NCI-H2107 treated with DMSO at 0.1 percent for 48 hours (cell line): ENCODE measurements at regions not wholly inside any gene's neighbourhood (a gene's known extent, or its start where the extent isn't known, plus 50 kb on each side); places are given as distances from the start of the nearest gene placed in this dataset.
"Not testable (repeated sequence)": the region's sequence is repeated elsewhere in the genome, so short reads cannot be mapped to it uniquely, and the experiment has no call there.

Experiments
- DNase-seq: peaks from one replicate; lab custom pipeline; 2025; ENCODE audit not compliant: unreplicated experiment; lab: John Stamatoyannopoulos, UW

DNA sequence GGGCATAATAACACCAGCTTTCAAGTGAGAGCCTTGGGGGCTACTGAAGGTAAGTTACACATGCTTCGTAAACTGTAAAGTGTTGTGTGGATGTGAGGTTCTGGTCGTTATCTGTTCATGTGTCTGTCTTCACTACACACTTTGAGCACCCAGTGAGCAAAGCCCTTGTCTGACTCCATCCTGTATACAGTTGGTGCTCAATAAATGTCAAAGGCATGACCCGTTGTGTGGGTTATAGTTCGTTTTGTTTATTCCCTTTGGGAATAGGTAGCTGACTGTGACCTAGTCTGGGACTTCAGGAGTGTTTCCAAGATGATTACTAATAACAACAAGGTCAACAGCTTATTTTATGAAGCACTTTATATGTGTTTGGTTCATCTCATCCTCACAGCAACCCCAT is 146.9 kb downstream of the MIAT start:
- no peak for DNase-seq

DNA sequence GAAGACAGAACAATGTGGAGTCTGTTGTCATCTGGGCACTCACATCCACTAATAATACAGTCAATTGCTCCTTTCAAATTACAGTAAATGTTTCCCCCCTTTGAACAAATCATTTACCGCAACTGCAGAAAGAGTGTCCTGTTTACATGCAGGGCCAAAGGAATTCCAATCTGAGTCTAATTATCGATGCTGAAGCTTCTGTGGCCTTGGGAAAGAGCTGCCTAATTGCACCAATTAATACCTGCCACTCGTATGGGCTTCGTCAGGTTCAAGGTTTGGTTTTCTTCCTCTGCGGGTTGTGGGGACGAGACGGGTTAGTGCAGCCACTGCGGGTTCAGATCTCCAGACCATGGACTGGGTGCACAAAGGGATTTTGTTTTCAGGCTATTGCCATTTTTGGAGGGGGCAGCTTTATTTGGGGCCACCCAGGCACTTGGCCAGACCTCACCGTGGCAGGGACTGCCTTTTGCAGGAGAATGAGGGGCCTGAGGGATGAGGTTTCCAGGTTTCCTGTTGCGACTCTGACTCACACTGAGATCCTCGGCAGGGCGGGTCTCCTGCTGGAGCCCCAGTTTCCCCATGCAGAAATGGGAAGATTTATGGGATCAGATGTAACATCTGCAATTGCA is 147.6 kb downstream of the MIAT start:
- no peak for DNase-seq

DNA sequence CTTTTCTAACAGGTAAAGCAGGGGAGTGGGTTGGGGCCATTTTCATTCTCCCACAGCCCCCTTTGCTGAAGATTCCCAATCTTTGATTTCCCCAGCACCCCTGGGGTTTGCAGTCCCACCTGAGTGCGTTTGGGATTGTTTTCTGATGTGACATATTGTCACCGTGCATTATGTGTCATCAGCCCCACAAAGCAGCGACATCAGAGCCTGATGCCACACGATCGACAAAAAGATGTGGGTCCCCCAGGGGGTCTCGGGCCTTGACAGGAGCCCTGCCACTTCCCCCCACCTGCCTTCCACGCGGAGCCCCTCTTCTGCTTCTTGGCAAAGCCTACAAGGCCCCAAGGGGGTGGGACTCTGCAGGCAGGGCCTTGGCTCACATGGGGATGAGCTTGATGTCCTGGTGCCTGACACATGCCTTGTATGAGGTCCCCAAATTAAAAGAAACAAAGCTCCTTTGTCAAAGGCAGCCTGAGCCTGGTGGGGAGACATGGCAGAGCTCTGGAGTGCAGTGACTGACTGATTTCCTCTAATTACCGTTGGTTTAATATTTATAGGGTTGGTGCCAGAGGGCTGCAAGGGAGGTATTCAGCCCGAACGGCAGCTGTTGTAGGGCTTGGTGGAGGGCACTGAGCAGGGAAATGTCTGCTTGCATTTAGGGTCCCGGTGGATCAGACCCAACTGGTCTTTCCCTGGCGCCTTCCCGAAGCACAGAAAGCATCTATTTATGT is 149.2 kb downstream of the MIAT start:
- DNase-seq, result no peak

DNA sequence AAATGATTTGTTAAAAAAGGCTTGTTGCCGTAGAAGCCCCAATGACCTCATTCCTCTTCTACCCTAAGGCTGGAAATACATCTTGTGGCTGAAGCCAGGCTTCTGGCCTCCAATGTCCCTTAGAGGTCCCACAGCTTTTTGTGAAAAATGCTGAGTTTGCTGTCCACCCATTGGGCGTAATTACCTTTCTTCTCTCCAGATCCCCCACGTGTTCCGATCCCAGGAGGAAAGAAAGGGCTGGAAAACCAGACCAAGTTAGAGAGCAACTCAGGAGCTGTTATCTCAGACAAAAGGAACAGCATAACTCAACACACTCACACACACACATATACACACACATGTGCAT is 154.2 kb downstream of the MIAT start:
- no peak for DNase-seq

DNA sequence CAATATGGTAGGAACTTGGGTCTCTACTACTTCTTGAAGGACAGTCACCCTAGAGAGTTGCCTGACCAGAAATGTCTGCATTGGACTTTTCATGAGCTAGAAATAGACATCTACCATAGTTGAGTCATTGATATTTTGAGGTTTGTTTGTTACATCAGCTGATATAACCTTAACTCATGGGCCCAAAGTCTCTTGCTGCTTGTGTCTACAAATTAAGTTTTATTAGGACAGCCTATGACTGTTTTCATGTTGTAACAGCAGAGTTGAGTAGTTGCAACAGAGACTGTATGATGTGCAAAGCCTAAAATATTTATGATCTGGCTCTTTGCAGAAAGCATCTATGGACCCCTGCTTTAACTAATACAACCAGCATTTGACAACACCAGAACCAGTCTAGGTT is 155.3 kb downstream of the MIAT start:
- DNase-seq, result no peak

DNA sequence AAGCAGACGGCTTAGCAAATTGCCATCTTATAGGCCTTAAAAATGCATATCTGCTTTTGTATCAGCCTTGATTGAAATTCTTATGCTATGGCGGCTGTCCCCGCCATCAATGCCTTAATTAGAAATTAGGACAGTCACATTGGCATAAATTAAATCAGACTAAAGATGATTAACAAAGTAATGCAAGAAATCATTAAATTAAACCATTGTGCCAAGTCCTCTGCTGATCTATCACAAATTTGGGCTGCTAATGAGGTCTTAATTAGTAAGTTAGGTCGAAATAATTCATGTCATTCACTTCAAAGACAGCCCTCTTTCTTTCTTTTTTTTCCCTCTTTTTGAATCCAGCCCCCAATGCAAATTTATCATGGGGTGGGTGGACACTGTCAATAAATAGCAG is 159.3 kb downstream of the MIAT start:
- DNase-seq, result no peak

DNA sequence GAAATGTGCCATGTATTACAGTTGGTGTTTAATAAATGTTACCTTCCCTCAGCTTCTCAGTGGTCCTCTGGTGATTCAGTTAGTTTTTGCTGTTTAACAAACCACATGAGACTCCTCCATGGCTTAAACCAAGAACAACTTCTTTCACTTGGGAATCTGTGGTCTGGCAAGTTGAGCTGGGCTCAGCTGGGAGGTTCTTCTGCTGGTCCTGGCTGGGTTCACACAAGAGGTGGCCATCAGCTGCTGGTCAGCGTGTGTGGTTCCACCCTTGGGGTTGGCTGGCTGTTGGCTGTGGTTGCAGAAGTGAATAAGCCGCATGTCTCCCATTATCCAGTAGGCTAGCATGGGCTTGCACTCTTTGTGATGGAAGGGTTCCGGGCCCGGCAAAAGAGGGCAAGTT is 160.5 kb downstream of the MIAT start:
- DNase-seq, result no peak

DNA sequence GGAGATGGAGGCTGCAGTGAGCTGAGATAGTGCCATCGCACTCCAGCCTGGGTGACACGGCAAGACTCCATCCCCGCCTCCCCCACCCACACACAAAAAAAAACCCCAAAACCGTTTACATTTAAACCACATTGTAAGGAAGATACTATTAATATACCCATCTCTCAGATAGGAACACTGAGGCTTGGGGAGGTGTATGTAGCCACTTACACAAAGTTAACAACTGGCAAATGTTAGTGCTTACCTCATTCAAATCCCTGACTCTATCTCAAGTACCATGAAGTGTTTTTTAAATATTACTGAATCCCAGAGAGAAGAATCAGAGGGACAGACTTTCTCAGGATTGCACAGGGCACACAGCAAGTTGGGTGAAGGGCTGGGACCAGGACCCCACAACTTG is 164.5 kb downstream of the MIAT start:
- DNase-seq, result no peak

DNA sequence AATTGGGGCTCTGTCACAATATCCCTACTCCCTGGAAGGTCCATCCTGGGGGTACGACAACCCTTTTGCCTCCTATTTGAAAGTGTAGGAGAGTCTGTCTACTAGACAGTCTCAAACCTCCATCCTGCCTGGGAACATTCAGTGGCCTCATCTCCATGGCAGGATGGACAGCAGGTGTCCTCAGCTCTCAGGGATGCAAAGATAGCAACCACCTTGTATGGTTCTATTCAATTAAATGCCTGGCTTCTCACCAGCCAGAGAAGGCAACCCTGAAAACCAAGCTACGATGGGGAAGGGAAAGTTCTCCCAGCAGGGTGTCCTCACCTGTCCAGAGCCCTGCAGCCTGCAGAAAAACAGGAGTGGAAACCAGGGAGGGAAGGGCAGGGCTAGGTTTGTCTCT is 164.9 kb downstream of the MIAT start:
- no peak for DNase-seq

DNA sequence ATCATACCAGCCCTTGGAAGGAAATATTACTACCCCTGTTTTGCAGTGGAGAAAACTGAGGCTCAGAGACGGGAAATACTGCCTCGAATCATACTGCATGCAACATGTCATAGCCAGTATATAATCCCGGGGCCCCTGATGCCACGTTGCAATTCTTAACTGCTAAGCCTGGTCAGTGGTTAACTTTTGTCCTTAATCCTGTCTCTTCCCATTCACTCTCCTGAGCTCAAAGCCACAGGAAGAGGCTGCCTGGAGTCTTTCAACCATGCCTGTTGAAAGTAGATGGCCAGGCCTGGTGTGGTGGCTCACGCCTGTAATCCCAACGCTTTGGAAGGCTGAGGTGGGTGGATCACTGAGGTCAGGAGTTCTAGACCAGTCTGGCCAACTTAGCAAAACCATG is 166.6 kb downstream of the MIAT start:
- DNase-seq, result no peak

DNA sequence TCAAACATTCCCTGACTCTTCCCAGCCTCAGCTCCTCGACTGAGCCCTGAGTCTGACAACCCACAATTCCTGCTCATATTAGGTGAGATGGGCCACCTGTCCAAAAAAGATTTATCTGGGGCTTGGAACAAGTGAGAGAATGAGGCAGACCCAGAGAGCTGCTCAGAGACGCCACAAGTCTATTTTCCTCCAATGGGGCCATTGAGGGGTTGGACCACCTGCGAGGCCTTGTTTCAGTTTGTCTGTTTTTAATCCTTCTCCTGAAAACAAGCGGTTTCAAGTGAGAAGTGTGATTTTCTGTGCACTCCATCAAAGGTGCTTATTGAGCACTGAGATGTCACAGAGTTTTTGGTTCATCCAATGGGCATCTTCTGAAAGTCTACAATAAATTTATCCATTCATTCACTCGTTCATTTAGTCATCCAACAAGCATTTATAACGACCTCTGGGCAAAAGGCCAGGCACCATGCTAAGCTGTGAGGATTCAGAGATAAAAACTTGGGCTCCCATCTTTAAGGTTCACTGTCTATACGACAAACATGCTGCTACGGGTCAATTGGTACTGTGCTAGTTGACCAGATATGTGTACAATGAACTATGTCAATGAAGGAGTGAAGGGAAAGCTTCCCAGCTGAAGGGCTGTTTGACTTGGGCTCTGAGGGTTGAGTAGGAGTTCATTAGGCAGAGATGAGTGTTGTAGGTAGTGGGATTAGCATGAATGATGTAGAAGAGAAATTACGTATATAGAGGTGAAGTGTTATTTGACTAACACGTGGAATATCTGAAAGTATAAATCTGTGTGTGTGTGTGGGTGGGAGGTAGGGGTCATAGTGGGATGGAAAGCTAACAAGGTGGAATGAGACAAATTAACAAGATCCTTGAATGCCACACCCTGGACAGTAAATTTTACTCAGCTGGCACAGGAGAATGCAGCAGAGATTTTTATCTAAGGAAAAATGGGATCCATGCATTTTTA is 168.9 kb downstream of the MIAT start:
- no peak for DNase-seq

DNA sequence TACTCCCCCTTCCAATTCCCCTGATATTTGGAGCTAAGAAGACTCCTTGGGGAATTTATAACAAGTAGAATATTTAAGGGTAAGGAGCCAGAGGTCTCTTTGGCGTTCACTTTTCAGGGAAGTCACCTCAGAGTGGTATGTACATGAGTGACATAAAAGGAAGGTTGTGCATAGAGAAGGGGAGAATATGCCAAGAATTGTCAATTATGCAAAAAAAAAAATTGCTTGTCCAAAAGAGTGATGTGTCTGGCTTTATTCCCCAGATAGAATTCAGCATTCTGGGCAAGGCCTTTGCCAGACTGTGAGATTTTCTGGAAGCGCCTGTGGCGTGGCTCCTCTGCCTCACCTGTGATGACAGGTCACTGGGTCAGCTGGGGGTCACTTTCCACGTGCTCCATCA is 170.2 kb downstream of the MIAT start:
- no peak for DNase-seq

DNA sequence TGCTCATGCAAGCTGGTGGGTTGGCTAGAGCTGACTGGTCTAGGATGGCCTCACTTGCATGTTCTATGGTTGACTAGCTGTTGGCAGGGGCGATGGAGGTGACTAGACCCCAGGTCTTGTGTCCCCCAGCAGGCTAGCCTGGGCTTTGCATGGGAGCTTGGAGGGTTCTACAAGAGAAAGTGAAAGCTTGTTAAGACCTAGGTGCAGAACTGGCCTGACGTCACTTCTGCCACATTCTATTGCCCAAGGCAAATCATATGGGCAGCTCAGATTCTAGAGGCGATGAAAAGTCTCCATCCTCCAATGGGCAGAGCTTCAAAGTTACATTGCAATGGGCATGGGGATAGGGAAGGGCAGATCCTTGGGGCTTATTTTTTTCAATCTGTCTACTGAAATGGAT is 170.9 kb downstream of the MIAT start:
- DNase-seq, result no peak

DNA sequence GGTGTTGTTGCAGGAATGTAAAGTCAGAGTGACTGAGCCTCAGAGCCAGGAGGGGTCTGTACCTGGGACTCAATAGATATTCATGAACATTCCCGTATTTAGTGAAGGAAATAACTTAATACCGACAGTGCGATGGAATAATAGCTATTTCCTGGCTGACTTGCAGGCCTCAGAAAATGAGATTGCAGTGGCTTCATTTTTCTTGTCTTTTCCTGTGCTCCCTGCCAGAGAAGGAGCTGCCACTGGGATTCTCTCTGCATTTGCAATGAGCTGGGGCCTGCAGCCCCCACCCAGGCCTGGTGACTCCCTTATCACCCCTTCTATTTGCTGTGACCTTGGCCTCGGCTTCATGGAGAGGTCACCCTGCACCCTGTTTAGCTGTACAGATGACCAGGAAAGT is 173.4 kb downstream of the MIAT start:
- DNase-seq, result no peak

DNA sequence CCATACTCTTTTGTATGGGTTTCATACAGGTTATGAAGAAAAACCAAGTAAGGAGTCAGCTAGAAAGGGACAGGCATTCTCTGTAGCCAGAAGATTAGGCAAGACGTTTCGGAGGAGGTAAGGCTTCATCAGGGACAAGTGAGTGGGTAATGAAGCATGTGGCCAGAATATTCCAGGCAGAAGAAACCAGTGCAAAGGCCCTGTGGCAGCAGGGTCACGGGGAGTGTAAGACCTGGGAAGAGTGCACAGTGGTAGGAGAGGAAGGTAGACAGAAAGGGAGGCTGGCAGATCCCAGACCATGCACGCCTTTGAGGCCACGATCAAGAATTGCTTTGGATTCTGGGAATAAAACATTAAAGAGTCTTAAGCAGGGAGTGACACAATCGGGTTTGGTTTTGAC is 177.6 kb downstream of the MIAT start:
- DNase-seq, result no peak

DNA sequence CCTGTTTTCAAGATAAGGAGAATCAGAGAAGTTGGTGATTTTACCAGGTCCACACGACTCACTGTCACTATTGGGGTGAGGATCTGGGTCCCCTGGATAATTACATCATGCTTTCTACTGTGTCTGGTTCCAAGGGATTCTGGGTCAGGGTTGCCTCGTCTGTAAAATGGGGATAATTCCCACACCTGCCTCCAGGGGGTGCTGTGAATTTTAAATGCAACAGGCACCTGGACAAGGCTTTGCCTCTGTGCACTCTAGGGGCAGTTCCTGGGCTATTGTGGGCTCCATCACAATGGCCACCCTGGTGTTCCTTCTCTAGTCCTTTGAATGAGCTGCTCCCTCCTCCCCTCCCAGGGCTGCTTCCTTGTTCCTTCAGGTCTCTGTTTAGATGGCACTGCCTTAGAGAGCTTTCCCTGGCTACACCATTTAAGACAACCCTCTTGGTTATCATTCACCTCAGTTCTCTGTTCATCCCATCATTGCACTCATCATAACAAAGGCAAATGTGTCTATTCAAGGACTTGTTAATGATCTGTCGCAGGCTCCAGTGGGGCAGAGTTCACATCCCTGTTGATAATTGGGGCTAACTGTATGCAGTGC is 178.6 kb downstream of the MIAT start:
- DNase-seq, result no peak

DNA sequence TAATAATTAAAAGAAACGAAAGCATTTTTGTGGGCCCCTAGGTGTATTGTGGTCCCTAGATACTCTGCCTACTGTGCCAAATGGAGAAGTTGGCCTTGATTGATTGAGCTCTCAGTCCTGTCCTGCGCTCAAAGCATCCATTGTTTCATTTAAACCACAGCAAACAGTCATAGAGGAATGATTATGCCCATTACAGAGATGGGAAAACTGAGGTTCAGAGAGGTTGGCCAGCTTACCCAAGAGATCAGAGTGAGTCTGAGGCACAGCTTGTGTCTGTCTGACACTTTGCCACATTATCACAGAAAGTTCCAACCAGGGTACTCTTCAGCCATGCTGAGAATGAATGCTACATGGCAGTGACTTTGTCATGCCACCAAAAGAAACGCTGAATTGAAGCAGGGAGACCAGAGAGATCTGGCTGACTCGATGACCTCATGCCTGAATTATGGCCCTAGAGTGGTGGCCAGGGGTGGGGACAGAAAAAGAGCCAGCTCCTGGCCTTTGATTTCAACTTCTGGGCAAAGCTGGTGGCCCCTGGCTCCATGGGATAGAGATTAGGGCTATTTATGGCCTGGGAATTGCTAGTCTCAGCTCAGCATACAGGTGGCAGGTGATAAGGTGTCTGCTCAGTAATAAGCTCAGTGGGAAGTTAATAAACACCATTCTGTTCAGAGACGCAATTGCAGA is 180.5 kb downstream of the MIAT start:
- no peak for DNase-seq

DNA sequence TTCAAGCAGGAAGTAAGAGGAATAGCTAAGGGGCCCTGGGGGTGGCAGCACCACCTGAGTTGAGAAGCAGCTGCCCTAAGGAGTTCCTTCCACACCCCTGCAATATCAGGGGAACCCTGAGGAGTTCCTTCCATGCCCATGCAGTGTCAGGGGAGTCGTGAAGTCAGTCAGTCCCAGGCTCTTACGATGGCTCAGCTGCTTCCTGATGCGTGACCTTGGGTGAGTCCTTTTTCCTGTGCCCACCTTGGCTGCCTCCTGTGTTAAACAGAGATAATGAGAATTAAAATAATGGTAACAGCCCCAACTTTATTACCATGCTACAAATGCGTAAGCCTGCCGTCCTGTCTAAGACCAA is 181.1 kb downstream of the MIAT start:
- no peak for DNase-seq

DNA sequence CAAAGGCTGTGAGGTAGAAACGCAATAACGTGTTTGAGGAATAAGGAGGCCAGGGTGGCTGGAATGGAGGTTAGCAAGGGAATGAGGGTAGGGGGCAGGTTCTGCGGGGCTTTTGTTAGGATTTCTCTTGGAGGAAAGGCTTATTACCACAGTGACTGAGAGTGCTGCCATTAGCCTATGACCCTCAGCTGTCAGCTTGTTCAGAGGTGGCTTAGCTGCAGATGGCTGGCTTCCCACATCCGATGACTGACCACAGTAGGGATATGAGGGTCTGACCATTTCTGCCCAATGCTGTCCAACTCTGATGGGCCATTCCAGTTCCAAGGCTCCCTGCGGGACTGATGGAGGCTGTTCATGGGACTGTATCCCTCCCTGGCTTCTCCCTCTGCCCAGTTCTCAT is 181.8 kb downstream of the MIAT start:
- DNase-seq, result no peak

DNA sequence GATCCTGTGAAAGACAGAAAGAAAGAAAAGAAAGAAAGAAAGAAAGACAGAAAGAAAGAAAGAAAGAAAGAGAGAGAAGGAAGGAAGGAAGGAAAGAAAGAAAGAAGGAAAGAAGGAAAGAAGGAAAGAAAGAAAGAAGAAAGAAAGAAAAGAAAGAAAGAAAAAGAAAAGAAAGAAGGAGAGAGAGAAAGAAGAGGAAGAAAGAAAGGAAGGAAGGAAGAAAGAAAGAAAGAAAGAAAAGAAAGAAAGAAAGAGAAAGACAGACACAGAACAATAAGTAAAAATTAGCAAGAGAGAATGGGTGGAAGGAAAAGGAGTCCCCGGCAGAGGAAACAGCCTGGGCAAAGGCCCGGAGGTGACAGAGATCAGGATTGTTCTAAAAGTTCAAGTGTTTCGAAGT is 183.4 kb downstream of the MIAT start:
- DNase-seq, result not testable (repeated sequence)

DNA sequence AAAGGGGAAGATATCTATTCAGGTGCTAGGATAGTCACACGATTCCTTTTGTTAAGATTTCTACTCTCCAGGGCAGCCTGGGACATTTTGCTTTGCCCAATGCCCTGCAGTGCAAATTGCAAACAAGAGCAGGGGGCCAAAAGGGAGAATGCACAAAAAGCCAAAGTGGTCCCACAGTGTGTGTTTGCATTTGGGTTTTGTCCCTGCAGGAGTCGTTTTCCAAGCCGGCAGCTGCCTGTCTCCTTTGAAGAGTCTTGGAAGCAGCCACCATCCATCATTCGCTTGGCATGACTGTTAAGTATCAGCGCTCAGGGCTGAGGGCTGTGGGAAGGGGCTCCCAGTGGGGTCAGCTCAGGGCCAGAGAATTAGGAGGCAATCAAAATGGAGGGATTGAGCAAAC is 184.7 kb downstream of the MIAT start:
- no peak for DNase-seq
